ENCODE measurements at regions not wholly inside any gene's neighbourhood (a gene's known extent, or its start where the extent isn't known, plus 50 kb on each side); places are given as distances from the start of the nearest gene placed in this dataset.

GRCh38 chr11:42707541-42707940 is 604.3 kb upstream of the API5 start:
- H3K36me3 ChIP-seq, result no peaks in the 10 kb centered on the region
- no peaks in the 10 kb centered on the region for H3K27me3 ChIP-seq
- H3K4me1 ChIP-seq, result no peaks in the 10 kb centered on the region
- intact Hi-C loops (cut with DNase I), result no loop called here
- H3K4me3 ChIP-seq, result no peak overlapping the region
- H3K9me3 ChIP-seq, result no peaks in the 10 kb centered on the region
- TF ChIP-seq EP300 (IDR thresholded peaks at IDR 0.05) (no peak), CTCF (IDR thresholded peaks at IDR 0.05) (no peak), POLR2A (IDR thresholded peaks at IDR 0.05; ENCODE audit: low read depth) (no peak), POLR2AphosphoS5 (IDR thresholded peaks at IDR 0.05) (no peak)
- DNase-seq (ENCODE audit: extremely low spot score), result no peak
- WGBS, result 86% methylated on average over 1 of the region's 2 CpGs
- no peak overlapping the region for H3K27ac ChIP-seq (replicated peaks in 1 of 4)

- no peak overlapping the region for H3K27ac ChIP-seq (replicated peaks in 1 of 4)
- no peaks in the 10 kb centered on the region for H3K9me3 ChIP-seq
- no peaks in the 10 kb centered on the region for H3K27me3 ChIP-seq
- no peaks in the 10 kb centered on the region for H3K4me1 ChIP-seq
- WGBS, result 91% methylated on average over 1 of the region's 1 CpG
- TF ChIP-seq CTCF (IDR thresholded peaks at IDR 0.05) (no peak), POLR2AphosphoS5 (IDR thresholded peaks at IDR 0.05) (no peak), EP300 (IDR thresholded peaks at IDR 0.05) (no peak), POLR2A (IDR thresholded peaks at IDR 0.05; ENCODE audit: low read depth) (no peak)
- H3K36me3 ChIP-seq, result no peaks in the 10 kb centered on the region
- intact Hi-C loops (cut with DNase I), result no loop called here
- DNase-seq (ENCODE audit: extremely low spot score), result no peak
- no peak overlapping the region for H3K4me3 ChIP-seq
Measured at GRCh38 chr11:42709216-42709615, 602.6 kb upstream of the API5 start.

- Histone ChIP-seq H3K4me3 (no peak overlapping the region), H3K9me3 (no peaks in the 10 kb centered on the region), H3K27ac (replicated peaks in 1 of 4) (no peak overlapping the region), H3K36me3 (no peaks in the 10 kb centered on the region), H3K27me3 (no peaks in the 10 kb centered on the region), H3K4me1 (no peaks in the 10 kb centered on the region)
- no peak for DNase-seq (ENCODE audit: extremely low spot score)
- TF ChIP-seq POLR2A (IDR thresholded peaks at IDR 0.05; ENCODE audit: low read depth) (no peak), POLR2AphosphoS5 (IDR thresholded peaks at IDR 0.05) (no peak), CTCF (IDR thresholded peaks at IDR 0.05) (no peak)
- intact Hi-C loops (cut with DNase I), result no loop called here
- WGBS, result 48% methylated on average over 1 of the region's 1 CpG
Measured at GRCh38 chr11:42713279-42713678, 598.5 kb upstream of the API5 start.

- DNase-seq (ENCODE audit: extremely low spot score), result no peak
- Histone ChIP-seq H3K4me1 (no peaks in the 10 kb centered on the region), H3K36me3 (no peaks in the 10 kb centered on the region), H3K9me3 (no peaks in the 10 kb centered on the region), H3K27me3 (no peaks in the 10 kb centered on the region), H3K4me3 (no peak overlapping the region), H3K27ac (replicated peaks in 1 of 4) (no peak overlapping the region)
- no peak for TF ChIP-seq EP300 (IDR thresholded peaks at IDR 0.05)
- no peak for TF ChIP-seq POLR2AphosphoS5 (IDR thresholded peaks at IDR 0.05)
- no peak for TF ChIP-seq POLR2A (IDR thresholded peaks at IDR 0.05; ENCODE audit: low read depth)
- no peak for TF ChIP-seq CTCF (IDR thresholded peaks at IDR 0.05)
- intact Hi-C loops (cut with DNase I), result no loop called here
- 15% methylated on average over 1 of the region's 1 CpG for WGBS
Measured at GRCh38 chr11:42713753-42714152, 598.0 kb upstream of the API5 start.

- H3K27ac ChIP-seq (replicated peaks in 1 of 4), result no peak overlapping the region
- no peak for TF ChIP-seq POLR2A (IDR thresholded peaks at IDR 0.05; ENCODE audit: low read depth)
Measured at GRCh38 chr11:42720716-42721563, 590.9 kb upstream of the API5 start.

More at GRCh38 chr11:42720716-42721563, 590.9 kb upstream of the API5 start:
- Histone ChIP-seq H3K4me1 (no peaks in the 10 kb centered on the region), H3K9me3 (no peaks in the 10 kb centered on the region), H3K36me3 (no peaks in the 10 kb centered on the region), H3K4me3 (no peak overlapping the region), H3K27me3 (no peaks in the 10 kb centered on the region)
- 39% methylated on average over 3 of the region's 3 CpGs for WGBS
- DNase-seq (ENCODE audit: extremely low spot score), result no peak
- intact Hi-C loops (cut with DNase I), result no loop called here

Data from esophagus muscularis mucosa (tissue), 4 donors.